ENCODE measurements at regions not wholly inside any gene's neighbourhood (a gene's known extent, or its start where the extent isn't known, plus 50 kb on each side); places are given as distances from the start of the nearest gene placed in this dataset.

- DNase-seq (ENCODE audit: insufficient read length, low spot score) (no peak), FAIRE-seq (no peak)
- TF ChIP-seq SPI1 (IDR thresholded peaks at IDR 0.05; ENCODE audit: low read depth, low read length) (no peak), TAF1 (IDR thresholded peaks at IDR 0.05; ENCODE audit: low read depth, low read length) (no peak), POLR2A (IDR thresholded peaks at IDR 0.05; ENCODE audit: low read depth, low read length) (no peak), POLR2AphosphoS5 (IDR thresholded peaks at IDR 0.05; ENCODE audit: low read depth, low read length) (no peak), POU2F2 (IDR thresholded peaks at IDR 0.05; ENCODE audit: low read depth, low read length) (no peak), PAX5 (IDR thresholded peaks at IDR 0.05; ENCODE audit: insufficient read depth, low read length, severe bottlenecking) (no peak)
These were observed 234.9 kb upstream of the ARHGAP20 start for GRCh38 chr11:110947096-110947495.

- DNase-seq (ENCODE audit: insufficient read length, low spot score) (no peak), FAIRE-seq (no peak)
- TF ChIP-seq SPI1 (IDR thresholded peaks at IDR 0.05; ENCODE audit: low read depth, low read length) (no peak), POLR2A (IDR thresholded peaks at IDR 0.05; ENCODE audit: low read depth, low read length) (no peak), TAF1 (IDR thresholded peaks at IDR 0.05; ENCODE audit: low read depth, low read length) (no peak), PAX5 (IDR thresholded peaks at IDR 0.05; ENCODE audit: insufficient read depth, low read length, severe bottlenecking) (no peak), POLR2AphosphoS5 (IDR thresholded peaks at IDR 0.05; ENCODE audit: low read depth, low read length) (no peak), POU2F2 (IDR thresholded peaks at IDR 0.05; ENCODE audit: low read depth, low read length) (no peak)
These were observed 227.2 kb upstream of the ARHGAP20 start for GRCh38 chr11:110939471-110939870.

- FAIRE-seq (no peak), DNase-seq (ENCODE audit: insufficient read length, low spot score) (no peak)
- TF ChIP-seq SPI1 (IDR thresholded peaks at IDR 0.05; ENCODE audit: low read depth, low read length): no peak
- no peak for TF ChIP-seq POLR2AphosphoS5 (IDR thresholded peaks at IDR 0.05; ENCODE audit: low read depth, low read length)
- TF ChIP-seq POLR2A (IDR thresholded peaks at IDR 0.05; ENCODE audit: low read depth, low read length): no peak
- no peak for TF ChIP-seq TAF1 (IDR thresholded peaks at IDR 0.05; ENCODE audit: low read depth, low read length)
- no peak for TF ChIP-seq PAX5 (IDR thresholded peaks at IDR 0.05; ENCODE audit: insufficient read depth, low read length, severe bottlenecking)
- no peak for TF ChIP-seq POU2F2 (IDR thresholded peaks at IDR 0.05; ENCODE audit: low read depth, low read length)
These were observed 222.9 kb upstream of the ARHGAP20 start for GRCh38 chr11:110935018-110935640.

- TF ChIP-seq PAX5 (IDR thresholded peaks at IDR 0.05; ENCODE audit: insufficient read depth, low read length, severe bottlenecking) (no peak), POU2F2 (IDR thresholded peaks at IDR 0.05; ENCODE audit: low read depth, low read length) (no peak), POLR2A (IDR thresholded peaks at IDR 0.05; ENCODE audit: low read depth, low read length) (no peak), TAF1 (IDR thresholded peaks at IDR 0.05; ENCODE audit: low read depth, low read length) (no peak), SPI1 (IDR thresholded peaks at IDR 0.05; ENCODE audit: low read depth, low read length) (no peak), POLR2AphosphoS5 (IDR thresholded peaks at IDR 0.05; ENCODE audit: low read depth, low read length) (no peak)
- FAIRE-seq (no peak), DNase-seq (ENCODE audit: insufficient read length, low spot score) (no peak)
These were observed 216.9 kb upstream of the ARHGAP20 start for GRCh38 chr11:110929129-110929528.

GRCh38 chr11:110928391-110928790 lies 216.2 kb upstream of the ARHGAP20 start:
- no peak for TF ChIP-seq TAF1 (IDR thresholded peaks at IDR 0.05; ENCODE audit: low read depth, low read length)
- no peak for TF ChIP-seq POLR2AphosphoS5 (IDR thresholded peaks at IDR 0.05; ENCODE audit: low read depth, low read length)
- TF ChIP-seq POLR2A (IDR thresholded peaks at IDR 0.05; ENCODE audit: low read depth, low read length): no peak
- no peak for TF ChIP-seq SPI1 (IDR thresholded peaks at IDR 0.05; ENCODE audit: low read depth, low read length)
- TF ChIP-seq POU2F2 (IDR thresholded peaks at IDR 0.05; ENCODE audit: low read depth, low read length): no peak
- no peak for TF ChIP-seq PAX5 (IDR thresholded peaks at IDR 0.05; ENCODE audit: insufficient read depth, low read length, severe bottlenecking)
- FAIRE-seq: no peak

GRCh38 chr11:110921742-110922521 lies 209.7 kb upstream of the ARHGAP20 start:
- TF ChIP-seq TAF1 (IDR thresholded peaks at IDR 0.05; ENCODE audit: low read depth, low read length) (no peak), SPI1 (IDR thresholded peaks at IDR 0.05; ENCODE audit: low read depth, low read length) (no peak), POU2F2 (IDR thresholded peaks at IDR 0.05; ENCODE audit: low read depth, low read length) (no peak), POLR2AphosphoS5 (IDR thresholded peaks at IDR 0.05; ENCODE audit: low read depth, low read length) (no peak), PAX5 (IDR thresholded peaks at IDR 0.05; ENCODE audit: insufficient read depth, low read length, severe bottlenecking) (no peak), POLR2A (IDR thresholded peaks at IDR 0.05; ENCODE audit: low read depth, low read length) (no peak)
- FAIRE-seq: no peak

More at GRCh38 chr11:110928391-110928790, 216.2 kb upstream of the ARHGAP20 start:
- DNase-seq (ENCODE audit: insufficient read length, low spot score): no peak

GRCh38 chr11:110919241-110919922 lies 207.1 kb upstream of the ARHGAP20 start:
- no peak for TF ChIP-seq POU2F2 (IDR thresholded peaks at IDR 0.05; ENCODE audit: low read depth, low read length)
- FAIRE-seq (no peak), DNase-seq (ENCODE audit: insufficient read length, low spot score) (no peak)

More at GRCh38 chr11:110921742-110922521, 209.7 kb upstream of the ARHGAP20 start:
- DNase-seq (ENCODE audit: insufficient read length, low spot score): no peak

- no peak for DNase-seq (ENCODE audit: insufficient read length, low spot score)
- TF ChIP-seq SPI1 (IDR thresholded peaks at IDR 0.05; ENCODE audit: low read depth, low read length): no peak
- FAIRE-seq: no peak
These were observed 206.1 kb upstream of the ARHGAP20 start for GRCh38 chr11:110918351-110918750.

- FAIRE-seq (no peak), DNase-seq (ENCODE audit: insufficient read length, low spot score) (no peak)
- no peak for TF ChIP-seq POU2F2 (IDR thresholded peaks at IDR 0.05; ENCODE audit: low read depth, low read length)
- no peak for TF ChIP-seq PAX5 (IDR thresholded peaks at IDR 0.05; ENCODE audit: insufficient read depth, low read length, severe bottlenecking)
- TF ChIP-seq TAF1 (IDR thresholded peaks at IDR 0.05; ENCODE audit: low read depth, low read length): no peak
- no peak for TF ChIP-seq POLR2AphosphoS5 (IDR thresholded peaks at IDR 0.05; ENCODE audit: low read depth, low read length)
- no peak for TF ChIP-seq SPI1 (IDR thresholded peaks at IDR 0.05; ENCODE audit: low read depth, low read length)
- no peak for TF ChIP-seq POLR2A (IDR thresholded peaks at IDR 0.05; ENCODE audit: low read depth, low read length)
These were observed 200.2 kb upstream of the ARHGAP20 start for GRCh38 chr11:110912437-110912836.

Measured in GM12891 (cell line).